HEK293 (cell line): ENCODE measurements at regions not wholly inside any gene's neighbourhood (a gene's known extent, or its start where the extent isn't known, plus 50 kb on each side); places are given as distances from the start of the nearest gene placed in this dataset.
"Not testable (repeated sequence)": the region's sequence is repeated elsewhere in the genome, so short reads cannot be mapped to it uniquely, and the experiment has no call there.

ENCODE experiments used
- CTCF ChIA-PET: fragments of 350-600 bp; formaldehyde crosslinking; extraction: SDS; loops from one replicate; lab custom pipeline; 2021; ENCODE audit warnings: antibody characterized with exemption; lab: Yijun Ruan, JAX
- POLR2A ChIA-PET: fragments of 300-600 bp; formaldehyde crosslinking; extraction: SDS; loops from one replicate; lab custom pipeline; 2020; ENCODE audit warnings: antibody characterized with exemption, inconsistent platforms; lab: Yijun Ruan, JAX
- H3K27ac ChIP-seq: fragments of 200-500 bp; sonication (Bioruptor generic); 2 replicates; pipeline ENCODE4 v1.5.1; 2014; ENCODE audit warnings: low read depth, low read length, control low read depth, inconsistent platforms; ENCODE audit errors: extremely low read depth
- H3K36me3 ChIP-seq, 2 experiments: fragments of 200-500 bp in 1 of 2; sonication (Bioruptor generic) in 1 of 2; 1 replicate in 1 of 2; 2 replicates in 1 of 2; pipeline ENCODE4 v1.5.1; 2014 to 2017; ENCODE audit warnings: inconsistent platforms in 2 of 2, low read length in 2 of 2; ENCODE audit not compliant: control insufficient read depth in 2 of 2, insufficient read depth in 1 of 2
- H3K4me1 ChIP-seq: fragments of 200-500 bp; sonication (Bioruptor generic); 2 replicates; pipeline ENCODE4 v1.5.1; 2014; ENCODE audit warnings: mild to moderate bottlenecking, low read length, inconsistent platforms; ENCODE audit not compliant: control insufficient read depth, insufficient read depth
- H3K4me3 ChIP-seq: 2 replicates; pipeline ENCODE4 v1.5.1; 2011; ENCODE audit warnings: low read depth, mild to moderate bottlenecking, control low read depth, low read length, moderate library complexity
- H3K9me3 ChIP-seq: fragments of 200-500 bp; sonication (Bioruptor generic); 2 replicates; pipeline ENCODE4 v1.5.1; 2014; ENCODE audit warnings: low read depth, low read length, inconsistent platforms; ENCODE audit not compliant: control insufficient read depth, insufficient read depth
- GLI2 ChIP-seq: fragments of 450-650 bp; formaldehyde crosslinking; IDR thresholded peaks from 2 replicates; pipeline ENCODE4; 2017; ENCODE audit warnings: missing biosample characterization, missing genetic modification characterization, low read depth, borderline replicate concordance
- IKZF3 ChIP-seq: fragments of 450-650 bp; IDR thresholded peaks from 2 replicates; pipeline ENCODE4 v1.5.0; 2018; ENCODE audit warnings: missing biosample characterization, mild to moderate bottlenecking, missing genetic modification characterization, moderate library complexity
- REPIN1 ChIP-seq: fragments of 450-650 bp; formaldehyde crosslinking; IDR thresholded peaks from 2 replicates; pipeline ENCODE4 v1.5.1; 2017; ENCODE audit warnings: missing biosample characterization, missing genetic modification characterization, low read depth
- ZBTB1 ChIP-seq: fragments of 450-650 bp; formaldehyde crosslinking; IDR thresholded peaks from 2 replicates; pipeline ENCODE4 v1.5.1; 2016; ENCODE audit warnings: missing biosample characterization, missing genetic modification characterization
- ZFHX2 ChIP-seq: fragments of 450-650 bp; formaldehyde crosslinking; conservative IDR thresholded peaks from 2 replicates; pipeline ENCODE4 v1.5.1; 2016; ENCODE audit warnings: missing biosample characterization, missing genetic modification characterization
- ZFP37 ChIP-seq: fragments of 450-650 bp; formaldehyde crosslinking; IDR thresholded peaks from 2 replicates; pipeline ENCODE4 v1.5.1; 2016; ENCODE audit warnings: missing biosample characterization, missing genetic modification characterization
- ZFP69B ChIP-seq: fragments of 450-650 bp; formaldehyde crosslinking; IDR thresholded peaks from 2 replicates; pipeline ENCODE4 v1.5.1; 2016; ENCODE audit warnings: missing biosample characterization, missing genetic modification characterization
- ZNF10 ChIP-seq: fragments of 450-650 bp; formaldehyde crosslinking; IDR thresholded peaks from 2 replicates; pipeline ENCODE4 v1.5.1; 2017; ENCODE audit warnings: missing biosample characterization, missing genetic modification characterization
- ZNF112 ChIP-seq: fragments of 450-650 bp; formaldehyde crosslinking; IDR thresholded peaks from 2 replicates; pipeline ENCODE4 v1.5.0; 2017; ENCODE audit warnings: missing biosample characterization, missing genetic modification characterization
- ZNF133 ChIP-seq: fragments of 450-650 bp; formaldehyde crosslinking; IDR thresholded peaks from 2 replicates; pipeline ENCODE4 v1.5.1; 2016; ENCODE audit warnings: missing biosample characterization, missing genetic modification characterization
- ZNF221 ChIP-seq: fragments of 450-650 bp; formaldehyde crosslinking; IDR thresholded peaks from 2 replicates; pipeline ENCODE4 v1.5.1; 2017; ENCODE audit warnings: missing biosample characterization, missing genetic modification characterization, borderline replicate concordance
- ZNF292 ChIP-seq: fragments of 450-650 bp; formaldehyde crosslinking; IDR thresholded peaks from 2 replicates; pipeline ENCODE4 v1.5.1; 2016; ENCODE audit warnings: low read depth, missing biosample characterization, missing genetic modification characterization, borderline replicate concordance
- ZNF341 ChIP-seq: fragments of 450-650 bp; formaldehyde crosslinking; IDR thresholded peaks from 2 replicates; pipeline ENCODE4; 2016; ENCODE audit warnings: low read depth, missing biosample characterization, missing genetic modification characterization
- ZNF510 ChIP-seq: fragments of 450-650 bp; formaldehyde crosslinking; IDR thresholded peaks from 2 replicates; pipeline ENCODE4 v1.5.1; 2018; ENCODE audit warnings: mild to moderate bottlenecking, missing genetic modification characterization, missing biosample characterization; ENCODE audit not compliant: insufficient replicate concordance
- ZNF544 ChIP-seq: fragments of 450-650 bp; formaldehyde crosslinking; IDR thresholded peaks from 2 replicates; pipeline ENCODE4 v1.5.0; 2017; ENCODE audit warnings: missing biosample characterization, missing genetic modification characterization
- ZNF548 ChIP-seq: fragments of 450-650 bp; formaldehyde crosslinking; IDR thresholded peaks from 2 replicates; pipeline ENCODE4 v1.5.1; 2016; ENCODE audit warnings: missing biosample characterization, missing genetic modification characterization
- ZNF561 ChIP-seq: fragments of 450-650 bp; IDR thresholded peaks from 2 replicates; pipeline ENCODE4 v1.5.1; 2018; ENCODE audit warnings: missing biosample characterization, missing genetic modification characterization, borderline replicate concordance
- ZNF600 ChIP-seq: fragments of 450-650 bp; formaldehyde crosslinking; IDR thresholded peaks from 2 replicates; pipeline ENCODE4 v1.5.1; 2016; ENCODE audit warnings: missing biosample characterization, missing genetic modification characterization
- ZNF776 ChIP-seq: fragments of 450-650 bp; formaldehyde crosslinking; IDR thresholded peaks from 2 replicates; pipeline ENCODE4 v1.5.0; 2017; ENCODE audit warnings: missing biosample characterization, missing genetic modification characterization, borderline replicate concordance

DNA sequence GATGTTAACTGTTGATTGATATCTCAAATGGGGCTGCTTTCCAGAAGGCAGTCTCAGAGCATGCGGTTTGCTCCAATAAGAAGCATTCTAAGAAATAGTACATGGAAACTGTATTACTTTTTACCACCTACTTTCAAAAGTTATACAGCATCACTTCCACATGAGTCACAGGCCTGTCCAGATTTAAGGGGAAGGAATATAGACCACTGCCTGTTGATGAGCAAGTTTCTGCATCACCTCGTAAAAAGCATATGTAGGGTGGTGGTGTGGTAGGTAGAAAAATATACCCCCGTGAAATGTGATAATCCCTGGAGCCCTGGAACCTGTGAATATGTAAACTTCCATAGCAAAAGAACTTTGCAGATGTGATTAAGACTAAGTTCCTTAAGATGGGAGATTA, 816.6 kb upstream of the CDH6 start (continued):
- TF ChIP-seq ZNF133 (tag by site-specific recombination) = no peak
- no peak for TF ChIP-seq ZNF548 (tag by site-specific recombination)

GRCh38 chr5:30368064-30368463, 825.4 kb upstream of the CDH6 start:
- no peaks in the 10 kb centered on the region for H3K36me3 ChIP-seq
- H3K4me3 ChIP-seq = no peak overlapping the region
- CTCF ChIA-PET = no interaction called here
- no peaks in the 10 kb centered on the region for H3K4me1 ChIP-seq
- no peak overlapping the region for H3K27ac ChIP-seq
- TF ChIP-seq ZNF600 (tag by site-specific recombination) (no peak), ZFHX2 (tag by site-specific recombination) (no peak), REPIN1 (no peak), GLI2 (tag by site-specific recombination) (no peak), ZNF112 (tag by site-specific recombination) (no peak), ZNF561 (tag by site-specific recombination) (no peak), ZNF221 (tag by site-specific recombination) (no peak)
- POLR2A ChIA-PET = no interaction called here
- H3K9me3 ChIP-seq = no peaks in the 10 kb centered on the region

DNA sequence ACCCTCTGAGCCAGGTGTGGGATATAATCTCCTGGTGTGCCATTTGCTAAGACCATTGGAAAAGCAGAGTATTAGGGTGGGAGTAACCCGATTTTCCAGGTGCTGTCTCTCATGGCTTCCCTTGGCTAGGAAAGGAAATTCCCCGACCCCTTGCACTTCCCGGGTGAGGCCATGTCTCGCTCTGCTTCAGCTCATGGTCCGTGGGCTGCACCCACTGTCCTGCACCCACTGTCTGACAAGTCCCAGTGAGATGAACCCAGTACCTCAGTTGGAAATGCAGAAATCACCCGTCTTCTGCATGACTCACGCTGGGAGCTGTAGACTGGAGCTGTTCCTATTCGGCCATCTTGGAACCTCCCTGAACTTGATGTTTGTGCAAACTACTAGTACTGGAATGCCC, 828.5 kb upstream of the CDH6 start:
- H3K36me3 ChIP-seq, H3K9me3 ChIP-seq, POLR2A ChIA-PET, H3K4me3 ChIP-seq, H3K27ac ChIP-seq, H3K4me1 ChIP-seq: not testable (repeated sequence)
- CTCF ChIA-PET = interaction anchor here (0.6 kb wide), 1 partner anchor 11 kb away, joined by 3 read pairs; no protein-coding TSS in a partner anchor

DNA sequence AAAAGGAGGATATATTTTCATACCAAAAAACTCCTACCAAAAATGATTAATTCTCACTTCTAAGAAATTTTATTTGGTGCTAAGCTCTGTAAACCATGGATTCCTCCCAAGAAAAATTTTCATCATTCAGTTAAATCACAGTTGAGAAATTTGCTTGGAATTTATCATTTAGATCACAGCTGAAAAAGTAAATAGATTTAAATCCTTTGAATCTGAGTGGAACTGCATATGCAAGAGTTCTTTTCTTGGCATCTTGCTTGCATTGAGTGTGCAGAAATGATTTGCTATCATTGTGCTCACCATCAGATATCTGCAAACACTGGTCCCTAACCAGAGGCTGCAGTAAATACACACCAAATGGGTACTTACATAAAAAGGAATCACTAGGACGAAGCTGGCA, 836.1 kb upstream of the CDH6 start:
- Histone ChIP-seq H3K9me3 (no peaks in the 10 kb centered on the region), H3K36me3 (no peaks in the 10 kb centered on the region), H3K27ac (no peak overlapping the region), H3K4me1 (no peaks in the 10 kb centered on the region), H3K4me3 (no peak overlapping the region)
- ChIA-PET CTCF (no interaction called here), POLR2A (no interaction called here)
- TF ChIP-seq ZNF510 (tag by site-specific recombination) (no peak), ZBTB1 (tag by site-specific recombination) (no peak), IKZF3 (no peak), ZNF776 (tag by site-specific recombination) (no peak)

DNA sequence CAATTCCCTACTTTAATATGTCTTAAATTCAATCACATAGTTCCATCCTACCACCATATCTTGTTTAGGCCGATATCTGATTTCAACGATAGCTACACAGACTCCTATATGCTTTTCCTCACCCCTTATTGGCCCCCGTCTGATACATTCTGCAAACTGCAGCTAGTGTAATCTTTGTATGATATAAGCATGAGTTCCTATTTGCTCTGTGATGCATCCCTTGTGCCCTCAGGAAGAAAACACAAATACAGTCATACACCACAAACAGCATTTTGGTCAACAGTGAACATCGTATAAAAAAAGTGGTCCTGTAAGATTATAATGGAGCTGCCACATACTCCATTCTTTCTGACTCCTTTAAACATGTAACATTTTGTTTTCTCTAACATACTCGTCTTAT, 837.8 kb upstream of the CDH6 start:
- no peaks in the 10 kb centered on the region for H3K4me1 ChIP-seq
- H3K27ac ChIP-seq = no peak overlapping the region
- no peaks in the 10 kb centered on the region for H3K36me3 ChIP-seq
- ChIA-PET POLR2A (no interaction called here), CTCF (no interaction called here)
- no peak for TF ChIP-seq ZNF292
- no peak for TF ChIP-seq ZNF544 (tag by site-specific recombination)
- no peak for TF ChIP-seq ZFP69B (tag by site-specific recombination)
- TF ChIP-seq ZNF341 (tag by site-specific recombination) = no peak
- no peak for TF ChIP-seq ZNF10 (tag by site-specific recombination)
- TF ChIP-seq ZFP37 (tag by site-specific recombination) = no peak
- no peak overlapping the region for H3K4me3 ChIP-seq
- no peaks in the 10 kb centered on the region for H3K9me3 ChIP-seq
